ENCODE measurements at regions not wholly inside any gene's neighbourhood (a gene's known extent, or its start where the extent isn't known, plus 50 kb on each side); places are given as distances from the start of the nearest gene placed in this dataset.
"Not testable (repeated sequence)": the region's sequence is repeated elsewhere in the genome, so short reads cannot be mapped to it uniquely, and the experiment has no call there.

GRCh38 chrX:140633105-140633504, 76.5 kb upstream of the LINC00632 start:
- not testable (repeated sequence) for DNase-seq (ENCODE audit: low spot score)

- no peak for DNase-seq (ENCODE audit: low spot score)
Observed at GRCh38 chrX:140608111-140608510, 101.4 kb upstream of the LINC00632 start.

GRCh38 chrX:140602140-140602539, 97.3 kb upstream of the SOX3 start:
- no peak for DNase-seq (ENCODE audit: low spot score)

- DNase-seq (ENCODE audit: low spot score), result no peak
Observed at GRCh38 chrX:140599851-140600250, 95.0 kb upstream of the SOX3 start.

- no peak for DNase-seq (ENCODE audit: low spot score)
Observed at GRCh38 chrX:140589657-140590056, 84.8 kb upstream of the SOX3 start.

- DNase-seq (ENCODE audit: low spot score), result no peak
Observed at GRCh38 chrX:140586951-140587350, 82.1 kb upstream of the SOX3 start.

- no peak for DNase-seq (ENCODE audit: low spot score)
Observed at GRCh38 chrX:140580478-140580877, 75.6 kb upstream of the SOX3 start.

- DNase-seq (ENCODE audit: low spot score), result peak; percentile 18
Observed at GRCh38 chrX:140572724-140573123, 67.9 kb upstream of the SOX3 start.

GRCh38 chrX:140563893-140564292, 59.0 kb upstream of the SOX3 start:
- no peak for DNase-seq (ENCODE audit: low spot score)
